HCT116 (cell line): ENCODE measurements at regions not wholly inside any gene's neighbourhood (a gene's known extent, or its start where the extent isn't known, plus 50 kb on each side); places are given as distances from the start of the nearest gene placed in this dataset.

Source experiments
- ATF3 ChIP-seq: IDR thresholded peaks from 2 replicates; pipeline ENCODE4 v1.6.1; 2012
- CTCF ChIP-seq, 3 experiments: fragments of 200-600 bp in 1 of 3; sonication (generic) in 1 of 3; IDR thresholded peaks in 2 of 3; conservative IDR thresholded peaks in 1 of 3; 2 replicates each; pipeline ENCODE4 v1.5.1; 2012 to 2017; ENCODE audit warnings: low read depth in 2 of 3, low read length in 2 of 3, antibody characterized with exemption in 1 of 3, borderline replicate concordance in 1 of 3, control low read depth in 1 of 3, mild to moderate bottlenecking in 1 of 3, mixed read lengths in 1 of 3, mixed run types in 1 of 3, moderate library complexity in 1 of 3; ENCODE audit not compliant: insufficient read depth in 1 of 3
- ELF1 ChIP-seq: IDR thresholded peaks from 2 replicates; pipeline ENCODE4 v1.6.1; 2012; ENCODE audit warnings: low read depth, borderline replicate concordance
- EZH2 ChIP-seq: fragments of 200-600 bp; sonication (generic); IDR thresholded peaks from 2 replicates; pipeline ENCODE4 v1.6.1; 2017; ENCODE audit warnings: antibody characterized with exemption, mixed run types
- POLR2AphosphoS5 ChIP-seq: IDR thresholded peaks from 2 replicates; pipeline ENCODE4 v1.6.1; 2011; ENCODE audit warnings: mild to moderate bottlenecking, low read depth, low read length, moderate library complexity

- TF ChIP-seq EZH2, result no peak
- TF ChIP-seq CTCF (IDR thresholded peaks at IDR 0.05 in 2 of 3, conservative IDR thresholded peaks at IDR 0.05 in 1 of 3; ENCODE audit: borderline replicate concordance in 1 of 3, insufficient read depth in 1 of 3, low read depth in 2 of 3, low read length in 2 of 3), result no peak
- TF ChIP-seq ATF3, result no peak
- no peak for TF ChIP-seq ELF1
- TF ChIP-seq POLR2AphosphoS5, result no peak
These were observed 199.8 kb upstream of the WSCD1 start for GRCh38 chr17:5870231-5870953.
